RWPE2 (cell line): ENCODE measurements at regions not wholly inside any gene's neighbourhood (a gene's known extent, or its start where the extent isn't known, plus 50 kb on each side); places are given as distances from the start of the nearest gene placed in this dataset.

ENCODE experiments used
- ATAC-seq: fragments of 200-7000 bp; cut with Tn5 transposase; 3 replicates; pipeline ENCODE4 v1.9.1; 2021; ENCODE audit warnings: low read depth
- DNase-seq: peaks from one replicate; pipeline ENCODE4 v3.0.0-alpha.2; 2020; ENCODE audit warnings: low spot score
- H3K27ac ChIP-seq: fragments of 450-650 bp; 2 replicates; pipeline ENCODE4 v1.5.1; 2017; ENCODE audit warnings: mild to moderate bottlenecking; ENCODE audit not compliant: poor library complexity, severe bottlenecking
- H3K27me3 ChIP-seq: fragments of 250-450 bp; sonication (Bioruptor Pico); 2 replicates; pipeline ENCODE4 v1.5.1; 2021; ENCODE audit warnings: mild to moderate bottlenecking, moderate library complexity; ENCODE audit not compliant: insufficient read depth, poor library complexity, severe bottlenecking
- H3K36me3 ChIP-seq: fragments of 250-450 bp; sonication (Bioruptor Pico); 2 replicates; pipeline ENCODE4 v1.5.1; 2020; ENCODE audit warnings: low read depth, mild to moderate bottlenecking, moderate library complexity
- H3K4me1 ChIP-seq: fragments of 250-450 bp; sonication (Bioruptor Pico); 2 replicates; pipeline ENCODE4 v1.5.1; 2021; ENCODE audit warnings: mild to moderate bottlenecking, moderate library complexity; ENCODE audit not compliant: insufficient read depth, poor library complexity, severe bottlenecking
- H3K4me3 ChIP-seq: fragments of 250-450 bp; sonication (Bioruptor Pico); 2 replicates; pipeline ENCODE4 v1.5.1; 2021; ENCODE audit warnings: mild to moderate bottlenecking, moderate library complexity; ENCODE audit not compliant: severe bottlenecking
- H3K9me3 ChIP-seq: fragments of 250-450 bp; sonication (Bioruptor Pico); 2 replicates; pipeline ENCODE4 v1.5.1; 2021; ENCODE audit warnings: mild to moderate bottlenecking, moderate library complexity; ENCODE audit not compliant: severe bottlenecking
- CTCF ChIP-seq: fragments of 450-650 bp; IDR thresholded peaks from one replicate; pipeline ENCODE4 v1.5.1; 2017; ENCODE audit warnings: mild to moderate bottlenecking, moderate library complexity; ENCODE audit not compliant: poor library complexity, severe bottlenecking

- Histone ChIP-seq H3K4me1 (peaks cover 15% of the 10 kb centered on the region), H3K36me3 (no peaks in the 10 kb centered on the region), H3K4me3 (no peak overlapping the region), H3K9me3 (no peaks in the 10 kb centered on the region), H3K27ac (peak overlapping the region; percentile 64), H3K27me3 (no peaks in the 10 kb centered on the region)
- DNase-seq = peak; percentile 67
- TF ChIP-seq CTCF = no peak
- ATAC-seq = peak; percentile 87
Measured at GRCh38 chr7:136677471-136678365, 190.7 kb upstream of the CHRM2 start.

DNA sequence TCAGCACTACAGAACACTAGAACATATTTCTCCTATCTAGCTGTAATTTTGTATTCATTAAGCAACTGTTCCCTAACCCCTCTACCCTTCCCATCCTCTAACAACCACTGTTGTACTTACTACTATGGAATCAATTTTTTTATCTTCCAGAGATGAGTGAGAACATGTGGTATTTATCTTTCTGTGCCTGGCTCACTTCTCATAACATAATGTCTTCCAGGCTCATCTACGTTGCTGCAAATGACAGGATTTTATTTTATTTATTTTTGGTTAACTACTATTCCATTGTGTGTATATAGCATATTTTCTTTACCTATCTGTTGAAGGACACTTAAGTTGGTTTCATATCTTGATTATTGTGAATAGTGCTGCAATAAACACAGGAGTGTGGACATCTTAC, 200.9 kb upstream of the CHRM2 start:
- no peak for ATAC-seq
- Histone ChIP-seq H3K4me3 (no peak overlapping the region), H3K27ac (no peak overlapping the region), H3K9me3 (no peaks in the 10 kb centered on the region), H3K4me1 (no peaks in the 10 kb centered on the region), H3K27me3 (peaks cover 29% of the 10 kb centered on the region), H3K36me3 (no peaks in the 10 kb centered on the region)
- no peak for TF ChIP-seq CTCF
- no peak for DNase-seq

- H3K4me3 ChIP-seq = no peak overlapping the region
- peaks cover 35% of the 10 kb centered on the region for H3K27me3 ChIP-seq
- ATAC-seq (no peak), DNase-seq (no peak)
- no peaks in the 10 kb centered on the region for H3K4me1 ChIP-seq
- no peaks in the 10 kb centered on the region for H3K9me3 ChIP-seq
- no peak for TF ChIP-seq CTCF
- H3K36me3 ChIP-seq = no peaks in the 10 kb centered on the region
- no peak overlapping the region for H3K27ac ChIP-seq
Measured at GRCh38 chr7:136665878-136666509, 202.5 kb upstream of the CHRM2 start.

DNA sequence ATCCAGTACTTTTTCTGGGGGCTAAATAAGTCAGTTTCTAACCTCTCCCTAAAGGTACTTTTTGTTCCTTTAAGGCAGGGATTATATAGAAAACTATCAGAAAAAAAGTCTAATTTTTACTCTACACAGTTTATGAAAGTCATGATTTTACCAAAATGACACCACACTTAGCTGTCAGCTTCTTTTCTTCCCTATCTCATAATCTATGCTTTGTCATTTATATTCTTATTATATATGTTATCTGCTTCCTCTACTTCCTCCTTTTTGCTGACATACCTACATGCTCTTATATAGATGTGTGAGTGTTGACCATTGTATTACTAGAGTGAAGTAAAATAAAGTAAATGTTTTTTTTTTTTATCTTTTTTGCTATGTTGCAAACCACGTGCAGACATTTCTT, 203.9 kb upstream of the CHRM2 start:
- Histone ChIP-seq H3K9me3 (no peaks in the 10 kb centered on the region), H3K27me3 (peaks cover 31% of the 10 kb centered on the region), H3K27ac (no peak overlapping the region), H3K4me1 (no peaks in the 10 kb centered on the region), H3K4me3 (no peak overlapping the region), H3K36me3 (no peaks in the 10 kb centered on the region)
- no peak for ATAC-seq
- TF ChIP-seq CTCF = no peak
- DNase-seq = no peak
